GM20000 (cell line): ENCODE measurements at regions not wholly inside any gene's neighbourhood (a gene's known extent, or its start where the extent isn't known, plus 50 kb on each side); places are given as distances from the start of the nearest gene placed in this dataset.

Experiments used
- DNase-seq: peaks from one replicate; pipeline ENCODE4 v3.0.0; 2012; ENCODE audit warnings: low spot score
- CTCF ChIP-seq: IDR thresholded peaks from 2 replicates; pipeline ENCODE4 v1.5.1; 2012; ENCODE audit warnings: mild to moderate bottlenecking, control low read depth; ENCODE audit errors: extremely low read depth, missing control alignments

- TF ChIP-seq CTCF: no peak
- DNase-seq: no peak
Observed at GRCh38 chr1:30149226-30149625, 574.2 kb downstream of the MATN1 start.

GRCh38 chr1:30148676-30149075 lies 574.7 kb downstream of the MATN1 start:
- DNase-seq: no peak
- no peak for TF ChIP-seq CTCF

- no peak for TF ChIP-seq CTCF
- no peak for DNase-seq
Observed at GRCh38 chr1:30147188-30147587, 576.2 kb downstream of the MATN1 start.

GRCh38 chr1:30146448-30146847 lies 576.9 kb downstream of the MATN1 start:
- TF ChIP-seq CTCF: no peak
- no peak for DNase-seq

GRCh38 chr1:30145723-30146303 lies 577.6 kb downstream of the MATN1 start:
- TF ChIP-seq CTCF: no peak
- no peak for DNase-seq

- no peak for DNase-seq
- TF ChIP-seq CTCF: no peak
Observed at GRCh38 chr1:30144831-30145230, 578.6 kb downstream of the MATN1 start.

- TF ChIP-seq CTCF: no peak
Observed at GRCh38 chr1:30143517-30143916, 579.9 kb downstream of the MATN1 start.

More at GRCh38 chr1:30143517-30143916, 579.9 kb downstream of the MATN1 start:
- no peak for DNase-seq
